Adrenal gland (tissue), 9 donors: ENCODE measurements at regions not wholly inside any gene's neighbourhood (a gene's known extent, or its start where the extent isn't known, plus 50 kb on each side); places are given as distances from the start of the nearest gene placed in this dataset.

Experiments
- DNase-seq, 7 donors: peaks; one replicate each; pipeline ENCODE4 v3.0.0-alpha.2; 2019 to 2020
- H3K27ac ChIP-seq, 5 donors: fragments of 200-600 bp; sonication (generic) in 4 of 5; 1 replicate in 3 of 5; 2 replicates in 2 of 5; pipeline versions ENCODE4 v1.5.1 to v1.8.0; 2016 to 2020; ENCODE audit warnings: mild to moderate bottlenecking in 1 of 5
- H3K27me3 ChIP-seq: fragments of 200-600 bp; 2 replicates; pipeline ENCODE4 v1.8.0; 2021
- H3K36me3 ChIP-seq, 2 donors: fragments of 200-600 bp; replicated peaks in 1 of 2; 1 replicate in 1 of 2; 2 replicates in 1 of 2; pipeline versions ENCODE4 v1.5.1 to v1.8.0; 2018 to 2022
- H3K4me1 ChIP-seq, 2 donors: fragments of 200-600 bp; replicated peaks in 1 of 2; 1 replicate in 1 of 2; 2 replicates in 1 of 2; pipeline versions ENCODE4 v1.5.1 to v1.8.0; 2018 to 2021
- H3K4me3 ChIP-seq, 4 donors: fragments of 200-600 bp; sonication (generic) in 3 of 4; one replicate each; pipeline ENCODE4 v1.5.1; 2016 to 2018
- H3K9me3 ChIP-seq, 3 donors: fragments of 200-600 bp; sonication (generic) in 1 of 3; replicated peaks in 1 of 3; 1 replicate in 2 of 3; 2 replicates in 1 of 3; pipeline versions ENCODE4 v1.5.1 to v1.8.0; 2016 to 2021
- CTCF ChIP-seq, 6 experiments: fragments of 450-650 bp in 4 of 6; fragments of 200-600 bp in 2 of 6; sonication (generic) in 1 of 6; IDR thresholded peaks; 1 replicate in 5 of 6; 2 replicates in 1 of 6; pipeline versions ENCODE4 v1.5.1 to v1.8.0; 2016 to 2021; ENCODE audit warnings: antibody characterized with exemption in 6 of 6, mild to moderate bottlenecking in 2 of 6, moderate library complexity in 1 of 6
- POLR2A ChIP-seq, 2 donors: fragments of 450-650 bp; IDR thresholded peaks; one replicate each; pipeline ENCODE4 v1.6.1; 2017; ENCODE audit warnings: antibody characterized with exemption in 2 of 2, mild to moderate bottlenecking in 2 of 2, moderate library complexity in 1 of 2
- WGBS, 4 donors: extraction: QIAGEN DNeasy Blood & Tissue Kit in 2 of 4; methylation state at CpG; one replicate each; pipeline versions ENCODE4 v1.1.5 to v1.1.7; 2013 to 2017; 5-methylcytosine and 5-hydroxymethylcytosine counted together
- intact Hi-C, 2 donors: fragments of 100-400 bp; cut with DNase I; formaldehyde crosslinking; loops; one replicate each; pipeline versions ENCODE4 v1.14.1 to v1.15.0; 2022 to 2023
- donor health status: healthy with polysubstance abuse.
- donor health status: Bipolar disorder and iron deficiency.
- donor health status: DM: yes; HTN: yes; CAD: no.
- donor health status: DM: no; HTN: no; CAD: no.
- donor health status: DM: no; HTN: no; CAD: no.

- H3K9me3 ChIP-seq = no peaks in the 10 kb centered on the region
- DNase-seq = no peak
- H3K36me3 ChIP-seq = no peaks in the 10 kb centered on the region
- peak overlapping the region in 1 of 5 donors; percentile 29 for H3K27ac ChIP-seq
- H3K4me3 ChIP-seq = no peak overlapping the region
- intact Hi-C loops = no loop called here
- peaks cover 0 to 13% of the 10 kb centered on the region in 2 donors for H3K4me1 ChIP-seq
- H3K27me3 ChIP-seq = no peaks in the 10 kb centered on the region
- WGBS, 4 donors = 71 to 77% (median 73%) methylated on average over 8 of the region's 8 CpGs
- no peak for TF ChIP-seq CTCF (IDR thresholded peaks at IDR 0.05)
- TF ChIP-seq POLR2A (IDR thresholded peaks at IDR 0.05) = no peak
Measured at GRCh38 chr6:12528581-12529363, 187.8 kb upstream of the PHACTR1 start.

- no peak for DNase-seq
- H3K4me1 ChIP-seq = peaks cover 0 to 13% of the 10 kb centered on the region in 2 donors
- intact Hi-C loops = no loop called here
- H3K9me3 ChIP-seq = no peaks in the 10 kb centered on the region
- no peak overlapping the region for H3K27ac ChIP-seq
- H3K4me3 ChIP-seq = no peak overlapping the region
- H3K27me3 ChIP-seq = no peaks in the 10 kb centered on the region
- TF ChIP-seq CTCF (IDR thresholded peaks at IDR 0.05) (no peak), POLR2A (IDR thresholded peaks at IDR 0.05) (no peak)
- H3K36me3 ChIP-seq = no peaks in the 10 kb centered on the region
- 86 to 93% (median 91%) methylated on average over 9 of the region's 9 CpGs for WGBS, 4 donors
Measured at GRCh38 chr6:12529364-12530019, 187.1 kb upstream of the PHACTR1 start.

GRCh38 chr6:12530345-12530744 lies 186.2 kb upstream of the PHACTR1 start:
- no peak overlapping the region for H3K4me3 ChIP-seq
- intact Hi-C loops = no loop called here
- no peaks in the 10 kb centered on the region for H3K27me3 ChIP-seq
- H3K36me3 ChIP-seq = no peaks in the 10 kb centered on the region
- H3K27ac ChIP-seq = no peak overlapping the region
- no peak for TF ChIP-seq CTCF (IDR thresholded peaks at IDR 0.05)
- TF ChIP-seq POLR2A (IDR thresholded peaks at IDR 0.05) = no peak
- no peaks in the 10 kb centered on the region for H3K9me3 ChIP-seq
- 23 to 43% (median 38%) methylated on average over 2 of the region's 2 CpGs for WGBS, 4 donors
- H3K4me1 ChIP-seq = peaks cover 0 to 13% of the 10 kb centered on the region in 2 donors
- peak in 1 of 7 donors; percentile 24 for DNase-seq

GRCh38 chr6:12533586-12533985 lies 183.0 kb upstream of the PHACTR1 start:
- TF ChIP-seq CTCF (IDR thresholded peaks at IDR 0.05) (no peak), POLR2A (IDR thresholded peaks at IDR 0.05) (no peak)
- Histone ChIP-seq H3K4me1 (peaks cover 0 to 16% of the 10 kb centered on the region in 2 donors), H3K4me3 (no peak overlapping the region), H3K27me3 (no peaks in the 10 kb centered on the region), H3K9me3 (no peaks in the 10 kb centered on the region), H3K36me3 (no peaks in the 10 kb centered on the region), H3K27ac (no peak overlapping the region)
- WGBS, 4 donors = 88 to 93% (median 92%) methylated on average over 4 of the region's 4 CpGs
- DNase-seq = no peak
- intact Hi-C loops = no loop called here
